Esophagus squamous epithelium (tissue), 4 donors: ENCODE measurements at regions not wholly inside any gene's neighbourhood (a gene's known extent, or its start where the extent isn't known, plus 50 kb on each side); places are given as distances from the start of the nearest gene placed in this dataset.

Source experiments
- POLR2A ChIP-seq, 4 donors: fragments of 450-650 bp; IDR thresholded peaks; one replicate each; pipeline ENCODE4 v1.6.1; 2017; ENCODE audit warnings: antibody characterized with exemption in 4 of 4, mild to moderate bottlenecking in 4 of 4, moderate library complexity in 3 of 4
- TF ChIP-seq, protein P1 (sequence below), 6 experiments: fragments of 450-650 bp in 4 of 6; fragments of 200-600 bp in 2 of 6; sonication (generic) in 2 of 6; IDR thresholded peaks; one replicate each; pipeline ENCODE4 v1.5.1; 2016 to 2019; ENCODE audit warnings: antibody characterized with exemption in 6 of 6, mild to moderate bottlenecking in 4 of 6, moderate library complexity in 4 of 6

- TF ChIP-seq, protein P1, sequence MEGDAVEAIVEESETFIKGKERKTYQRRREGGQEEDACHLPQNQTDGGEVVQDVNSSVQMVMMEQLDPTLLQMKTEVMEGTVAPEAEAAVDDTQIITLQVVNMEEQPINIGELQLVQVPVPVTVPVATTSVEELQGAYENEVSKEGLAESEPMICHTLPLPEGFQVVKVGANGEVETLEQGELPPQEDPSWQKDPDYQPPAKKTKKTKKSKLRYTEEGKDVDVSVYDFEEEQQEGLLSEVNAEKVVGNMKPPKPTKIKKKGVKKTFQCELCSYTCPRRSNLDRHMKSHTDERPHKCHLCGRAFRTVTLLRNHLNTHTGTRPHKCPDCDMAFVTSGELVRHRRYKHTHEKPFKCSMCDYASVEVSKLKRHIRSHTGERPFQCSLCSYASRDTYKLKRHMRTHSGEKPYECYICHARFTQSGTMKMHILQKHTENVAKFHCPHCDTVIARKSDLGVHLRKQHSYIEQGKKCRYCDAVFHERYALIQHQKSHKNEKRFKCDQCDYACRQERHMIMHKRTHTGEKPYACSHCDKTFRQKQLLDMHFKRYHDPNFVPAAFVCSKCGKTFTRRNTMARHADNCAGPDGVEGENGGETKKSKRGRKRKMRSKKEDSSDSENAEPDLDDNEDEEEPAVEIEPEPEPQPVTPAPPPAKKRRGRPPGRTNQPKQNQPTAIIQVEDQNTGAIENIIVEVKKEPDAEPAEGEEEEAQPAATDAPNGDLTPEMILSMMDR (IDR thresholded peaks at IDR 0.05), result no peak
- TF ChIP-seq POLR2A (IDR thresholded peaks at IDR 0.05), result no peak
Measured at GRCh38 chr1:68984289-68984688, 487.4 kb upstream of the DEPDC1 start.
